ENCODE measurements at regions not wholly inside any gene's neighbourhood (a gene's known extent, or its start where the extent isn't known, plus 50 kb on each side); places are given as distances from the start of the nearest gene placed in this dataset.

- ChIA-PET CTCF (no interaction called here), RAD21 (ENCODE audit: low non-redundant PET in 1 of 2, low total read pairs in 2 of 2, uncharacterized antibody in 2 of 2, unreplicated experiment in 2 of 2) (no interaction called here), POLR2A (no interaction called here)
- no peak for ATAC-seq
- Histone ChIP-seq H3K4me3 (replicated peaks in 1 of 2; ENCODE audit: low read depth in 1 of 2, low read length in 2 of 2) (no peak overlapping the region), H3K79me2 (ENCODE audit: insufficient read depth, low read length) (no peaks in the 10 kb centered on the region), H2AFZ (ENCODE audit: low read depth, low read length, poor library complexity, severe bottlenecking) (no peak overlapping the region), H3K4me1 (ENCODE audit: control insufficient read depth in 1 of 2, insufficient read depth in 2 of 2, low read length in 2 of 2) (no peaks in the 10 kb centered on the region), H3K9me2 (ENCODE audit: insufficient read depth) (no peaks in the 10 kb centered on the region), H3K27me3 (ENCODE audit: insufficient read depth, low read length) (no peaks in the 10 kb centered on the region), H3K9me3 (ENCODE audit: control insufficient read depth in 1 of 2, insufficient read depth in 1 of 2, low read depth in 1 of 2, low read length in 2 of 2) (no peaks in the 10 kb centered on the region), H3K27ac (ENCODE audit: low read depth, low read length) (no peak overlapping the region), H3K4me2 (ENCODE audit: low read length) (no peak overlapping the region), H4K20me1 (ENCODE audit: insufficient read depth) (no peaks in the 10 kb centered on the region; the same call in 1 of the 2 replicates), H3K9ac (ENCODE audit: low read length) (no peak overlapping the region), H3K36me3 (ENCODE audit: control insufficient read depth in 1 of 2, insufficient read depth in 2 of 2, low read length in 2 of 2) (no peaks in the 10 kb centered on the region)
- no TSS peak for BruUV-seq (replicated peaks)
- intact Hi-C loops (cut with micrococcal nuclease): no loop called here
- TF ChIP-seq SIN3A (IDR thresholded peaks at IDR 0.05; ENCODE audit: low read depth): no peak
- no peak for TF ChIP-seq REST (IDR thresholded peaks at IDR 0.05; ENCODE audit: low read depth)
- no peak for TF ChIP-seq ZFX (IDR thresholded peaks at IDR 0.05)
- no peak for TF ChIP-seq SP1 (IDR thresholded peaks at IDR 0.05; ENCODE audit: low read depth)
- TF ChIP-seq YY1 (IDR thresholded peaks at IDR 0.05; ENCODE audit: extremely low read depth, insufficient replicate concordance, low read depth, low read length): no peak
- no peak for TF ChIP-seq POLR2AphosphoS5 (IDR thresholded peaks at IDR 0.05; ENCODE audit: low read depth, low read length)
- no peak for TF ChIP-seq RAD21 (IDR thresholded peaks at IDR 0.05; ENCODE audit: low read depth)
- no peak for TF ChIP-seq ZBTB33 (IDR thresholded peaks at IDR 0.05; ENCODE audit: extremely low read depth, insufficient replicate concordance, low read length)
- no peak for TF ChIP-seq SRF (IDR thresholded peaks at IDR 0.05; ENCODE audit: low read depth)
- no peak for TF ChIP-seq CTCF (IDR thresholded peaks at IDR 0.05 in 2 of 3, conservative IDR thresholded peaks at IDR 0.05 in 1 of 3; ENCODE audit: borderline replicate concordance in 1 of 3, insufficient read depth in 1 of 3, low read depth in 2 of 3, low read length in 2 of 3)
- no peak for TF ChIP-seq TCF7L2 (IDR thresholded peaks at IDR 0.05; ENCODE audit: borderline replicate concordance, extremely low read depth, insufficient read depth, insufficient read length)
- TF ChIP-seq CBX3 (IDR thresholded peaks at IDR 0.05; ENCODE audit: low read depth): no peak
- TF ChIP-seq MAX (IDR thresholded peaks at IDR 0.05): no peak
- no peak for TF ChIP-seq ATF3 (IDR thresholded peaks at IDR 0.05)
- TF ChIP-seq EZH2phosphoT487 (IDR thresholded peaks at IDR 0.05; ENCODE audit: borderline replicate concordance): no peak
- no peak for TF ChIP-seq FOSL1 (IDR thresholded peaks at IDR 0.05; ENCODE audit: low read depth)
- no peak for TF ChIP-seq JUND (IDR thresholded peaks at IDR 0.05)
- no peak for TF ChIP-seq EGR1 (IDR thresholded peaks at IDR 0.05; ENCODE audit: low read depth)
- no peak for TF ChIP-seq POLR2A (IDR thresholded peaks at IDR 0.05; ENCODE audit: borderline replicate concordance, extremely low read depth, insufficient read depth, insufficient read length)
- DNase-seq (ENCODE audit: low read depth, low spot score): no peak
Observed at GRCh38 chr7:84264396-84264795, 69.8 kb upstream of the SEMA3A start.

Data from HCT116 (cell line).